ENCODE measurements at regions not wholly inside any gene's neighbourhood (a gene's known extent, or its start where the extent isn't known, plus 50 kb on each side); places are given as distances from the start of the nearest gene placed in this dataset.

- TF ChIP-seq, protein P1, sequence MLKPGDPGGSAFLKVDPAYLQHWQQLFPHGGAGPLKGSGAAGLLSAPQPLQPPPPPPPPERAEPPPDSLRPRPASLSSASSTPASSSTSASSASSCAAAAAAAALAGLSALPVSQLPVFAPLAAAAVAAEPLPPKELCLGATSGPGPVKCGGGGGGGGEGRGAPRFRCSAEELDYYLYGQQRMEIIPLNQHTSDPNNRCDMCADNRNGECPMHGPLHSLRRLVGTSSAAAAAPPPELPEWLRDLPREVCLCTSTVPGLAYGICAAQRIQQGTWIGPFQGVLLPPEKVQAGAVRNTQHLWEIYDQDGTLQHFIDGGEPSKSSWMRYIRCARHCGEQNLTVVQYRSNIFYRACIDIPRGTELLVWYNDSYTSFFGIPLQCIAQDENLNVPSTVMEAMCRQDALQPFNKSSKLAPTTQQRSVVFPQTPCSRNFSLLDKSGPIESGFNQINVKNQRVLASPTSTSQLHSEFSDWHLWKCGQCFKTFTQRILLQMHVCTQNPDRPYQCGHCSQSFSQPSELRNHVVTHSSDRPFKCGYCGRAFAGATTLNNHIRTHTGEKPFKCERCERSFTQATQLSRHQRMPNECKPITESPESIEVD (tag by site-specific recombination; IDR thresholded peaks at IDR 0.05) = no peak
- TF ChIP-seq ZNF10 (tag by site-specific recombination; IDR thresholded peaks at IDR 0.05) (no peak), FEZF1 (tag by site-specific recombination; IDR thresholded peaks at IDR 0.05) (no peak)
Measured at GRCh38 chr10:111138544-111138943, 61.7 kb downstream of the ADRA2A start (continued).

DNA sequence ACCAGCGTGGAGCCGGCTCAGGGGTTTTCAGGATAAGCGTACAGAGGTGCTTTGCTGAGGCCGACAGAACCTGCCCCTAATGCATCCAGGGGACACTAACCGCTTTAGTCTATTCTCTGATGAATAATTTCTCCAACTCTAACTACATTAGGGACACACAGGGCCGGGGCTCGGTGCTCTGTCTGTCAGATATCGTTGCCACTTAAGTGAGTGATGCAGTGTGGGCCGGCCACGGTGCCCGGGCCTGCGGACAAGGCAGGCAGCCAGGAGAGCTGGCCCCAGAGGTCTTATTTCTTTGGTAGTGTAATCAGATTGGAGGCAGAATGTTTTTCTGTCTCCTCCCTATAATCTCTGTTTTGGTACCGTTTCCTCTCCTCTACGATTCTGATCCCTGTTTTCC is 62.7 kb downstream of the ADRA2A start:
- CTCF ChIA-PET = interaction anchor here (0.9 kb wide), 1 partner anchor 64 kb away, joined by 4 read pairs; no protein-coding TSS in a partner anchor
- Histone ChIP-seq H3K36me3 (ENCODE audit: control insufficient read depth in 2 of 2, insufficient read depth in 1 of 2, low read length in 2 of 2) (no peaks in the 10 kb centered on the region), H3K27ac (ENCODE audit: extremely low read depth, low read depth, low read length) (no peak overlapping the region), H3K4me3 (ENCODE audit: low read depth, low read length) (no peak overlapping the region), H3K4me1 (ENCODE audit: control insufficient read depth, insufficient read depth, low read length) (no peaks in the 10 kb centered on the region), H3K9me3 (ENCODE audit: control insufficient read depth, insufficient read depth, low read depth, low read length) (no peaks in the 10 kb centered on the region)
- no peak for TF ChIP-seq ZNF114 (tag by site-specific recombination; IDR thresholded peaks at IDR 0.05)
- POLR2A ChIA-PET = no interaction called here

- Histone ChIP-seq H3K9me3 (ENCODE audit: control insufficient read depth, insufficient read depth, low read depth, low read length) (no peaks in the 10 kb centered on the region), H3K36me3 (ENCODE audit: control insufficient read depth in 2 of 2, insufficient read depth in 1 of 2, low read length in 2 of 2) (no peaks in the 10 kb centered on the region), H3K4me3 (ENCODE audit: low read depth, low read length) (no peak overlapping the region), H3K27ac (ENCODE audit: extremely low read depth, low read depth, low read length) (no peak overlapping the region), H3K4me1 (ENCODE audit: control insufficient read depth, insufficient read depth, low read length) (no peaks in the 10 kb centered on the region)
- TF ChIP-seq ZNF157 (tag by site-specific recombination; IDR thresholded peaks at IDR 0.05) (no peak), ZFHX2 (tag by site-specific recombination; conservative IDR thresholded peaks at IDR 0.05) (0 out of 2 replicates have a peak, but pooled peaks have one; percentile 27)
- ChIA-PET POLR2A (no interaction called here), CTCF (interaction anchor here (1.2 kb wide), 1 partner anchor 9 kb away, joined by 3 read pairs; no protein-coding TSS in a partner anchor)
Measured at GRCh38 chr10:111142092-111142768, 65.4 kb downstream of the ADRA2A start.

- ChIA-PET CTCF (no interaction called here), POLR2A (no interaction called here)
- H3K4me3 ChIP-seq (ENCODE audit: low read depth, low read length) = no peak overlapping the region
- H3K36me3 ChIP-seq (ENCODE audit: control insufficient read depth in 2 of 2, insufficient read depth in 1 of 2, low read length in 2 of 2) = no peaks in the 10 kb centered on the region
- H3K9me3 ChIP-seq (ENCODE audit: control insufficient read depth, insufficient read depth, low read depth, low read length) = no peaks in the 10 kb centered on the region
- H3K27ac ChIP-seq (ENCODE audit: extremely low read depth, low read depth, low read length) = no peak overlapping the region
- no peaks in the 10 kb centered on the region for H3K4me1 ChIP-seq (ENCODE audit: control insufficient read depth, insufficient read depth, low read length)
- TF ChIP-seq ZNF112 (tag by site-specific recombination; IDR thresholded peaks at IDR 0.05) = no peak
- TF ChIP-seq, protein P2, sequence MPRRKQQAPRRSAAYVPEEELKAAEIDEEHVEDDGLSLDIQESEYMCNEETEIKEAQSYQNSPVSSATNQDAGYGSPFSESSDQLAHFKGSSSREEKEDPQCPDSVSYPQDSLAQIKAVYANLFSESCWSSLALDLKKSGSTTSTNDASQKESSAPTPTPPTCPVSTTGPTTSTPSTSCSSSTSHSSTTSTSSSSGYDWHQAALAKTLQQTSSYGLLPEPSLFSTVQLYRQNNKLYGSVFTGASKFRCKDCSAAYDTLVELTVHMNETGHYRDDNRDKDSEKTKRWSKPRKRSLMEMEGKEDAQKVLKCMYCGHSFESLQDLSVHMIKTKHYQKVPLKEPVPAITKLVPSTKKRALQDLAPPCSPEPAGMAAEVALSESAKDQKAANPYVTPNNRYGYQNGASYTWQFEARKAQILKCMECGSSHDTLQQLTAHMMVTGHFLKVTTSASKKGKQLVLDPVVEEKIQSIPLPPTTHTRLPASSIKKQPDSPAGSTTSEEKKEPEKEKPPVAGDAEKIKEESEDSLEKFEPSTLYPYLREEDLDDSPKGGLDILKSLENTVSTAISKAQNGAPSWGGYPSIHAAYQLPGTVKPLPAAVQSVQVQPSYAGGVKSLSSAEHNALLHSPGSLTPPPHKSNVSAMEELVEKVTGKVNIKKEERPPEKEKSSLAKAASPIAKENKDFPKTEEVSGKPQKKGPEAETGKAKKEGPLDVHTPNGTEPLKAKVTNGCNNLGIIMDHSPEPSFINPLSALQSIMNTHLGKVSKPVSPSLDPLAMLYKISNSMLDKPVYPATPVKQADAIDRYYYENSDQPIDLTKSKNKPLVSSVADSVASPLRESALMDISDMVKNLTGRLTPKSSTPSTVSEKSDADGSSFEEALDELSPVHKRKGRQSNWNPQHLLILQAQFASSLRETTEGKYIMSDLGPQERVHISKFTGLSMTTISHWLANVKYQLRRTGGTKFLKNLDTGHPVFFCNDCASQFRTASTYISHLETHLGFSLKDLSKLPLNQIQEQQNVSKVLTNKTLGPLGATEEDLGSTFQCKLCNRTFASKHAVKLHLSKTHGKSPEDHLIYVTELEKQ (tag by site-specific recombination; IDR thresholded peaks at IDR 0.05; ENCODE audit: borderline replicate concordance) = no peak
- TF ChIP-seq ZNF654 (tag by site-specific recombination; IDR thresholded peaks at IDR 0.05; ENCODE audit: low read depth) = no peak
- TF ChIP-seq ZNF416 (tag by site-specific recombination; IDR thresholded peaks at IDR 0.05) = no peak
- no peak for TF ChIP-seq KLF16 (tag by site-specific recombination; IDR thresholded peaks at IDR 0.05)
- no peak for TF ChIP-seq PRDM2 (tag by site-specific recombination; IDR thresholded peaks at IDR 0.05; ENCODE audit: borderline replicate concordance)
- TF ChIP-seq EGR2 (tag by site-specific recombination; IDR thresholded peaks at IDR 0.05; ENCODE audit: low read depth) = no peak
- TF ChIP-seq FEZF1 (tag by site-specific recombination; IDR thresholded peaks at IDR 0.05) = no peak
- TF ChIP-seq ZNF785 (tag by site-specific recombination; IDR thresholded peaks at IDR 0.05) = no peak
- TF ChIP-seq ZBTB1 (tag by site-specific recombination; IDR thresholded peaks at IDR 0.05) = no peak
- no peak for TF ChIP-seq BCL11A (tag by site-specific recombination; IDR thresholded peaks at IDR 0.05; ENCODE audit: low read depth)
Measured at GRCh38 chr10:111146025-111146640, 69.3 kb downstream of the ADRA2A start.

Data from HEK293 (cell line).